ENCODE measurements at regions not wholly inside any gene's neighbourhood (a gene's known extent, or its start where the extent isn't known, plus 50 kb on each side); places are given as distances from the start of the nearest gene placed in this dataset.

- TF ChIP-seq PPARA (CRISPR knock-in tag; IDR thresholded peaks at IDR 0.05; ENCODE audit: borderline replicate concordance) (no peak), CSRNP3 (CRISPR knock-in tag; IDR thresholded peaks at IDR 0.05) (no peak), ZFP30 (CRISPR knock-in tag; IDR thresholded peaks at IDR 0.05) (no peak), ZNF565 (CRISPR knock-in tag; conservative IDR thresholded peaks at IDR 0.05; ENCODE audit: low read depth) (no peak), PATZ1 (CRISPR knock-in tag; IDR thresholded peaks at IDR 0.05; ENCODE audit: borderline replicate concordance) (no peak)
- ATAC-seq, result no peak
Observed at GRCh38 chr3:22353126-22353525, 602.1 kb upstream of the ZNF385D start.

GRCh38 chr3:22358334-22358733 lies 607.3 kb upstream of the ZNF385D start:
- ATAC-seq, result no peak
- TF ChIP-seq ZFP3 (CRISPR knock-in tag; IDR thresholded peaks at IDR 0.05) (no peak), POU6F1 (CRISPR knock-in tag; IDR thresholded peaks at IDR 0.05; ENCODE audit: borderline replicate concordance, low read depth) (no peak), CSRNP3 (CRISPR knock-in tag; IDR thresholded peaks at IDR 0.05) (no peak), ESRRG (CRISPR knock-in tag; IDR thresholded peaks at IDR 0.05) (no peak), ISL1 (CRISPR knock-in tag; IDR thresholded peaks at IDR 0.05) (no peak), TSHZ2 (CRISPR knock-in tag; IDR thresholded peaks at IDR 0.05) (no peak), CREB5 (CRISPR knock-in tag; IDR thresholded peaks at IDR 0.05; ENCODE audit: low read depth) (no peak), TOX (CRISPR knock-in tag; IDR thresholded peaks at IDR 0.05; ENCODE audit: borderline replicate concordance) (no peak), TCF4 (CRISPR knock-in tag; IDR thresholded peaks at IDR 0.05; ENCODE audit: borderline replicate concordance) (no peak), PATZ1 (CRISPR knock-in tag; IDR thresholded peaks at IDR 0.05; ENCODE audit: borderline replicate concordance) (no peak), ZNF70 (CRISPR knock-in tag; IDR thresholded peaks at IDR 0.05) (no peak), ZC3H10 (CRISPR knock-in tag; IDR thresholded peaks at IDR 0.05) (no peak)

GRCh38 chr3:22360164-22360563 lies 609.2 kb upstream of the ZNF385D start:
- ATAC-seq, result no peak
- no peak for TF ChIP-seq ZFP3 (CRISPR knock-in tag; IDR thresholded peaks at IDR 0.05)
- no peak for TF ChIP-seq ZFP30 (CRISPR knock-in tag; IDR thresholded peaks at IDR 0.05)
- no peak for TF ChIP-seq GLIS3 (CRISPR knock-in tag; IDR thresholded peaks at IDR 0.05)
- no peak for TF ChIP-seq RARB (CRISPR knock-in tag; IDR thresholded peaks at IDR 0.05)
- TF ChIP-seq SNAI2 (CRISPR knock-in tag; IDR thresholded peaks at IDR 0.05), result no peak
- TF ChIP-seq PPARA (CRISPR knock-in tag; IDR thresholded peaks at IDR 0.05; ENCODE audit: borderline replicate concordance), result no peak
- no peak for TF ChIP-seq BACH2 (CRISPR knock-in tag; IDR thresholded peaks at IDR 0.05; ENCODE audit: borderline replicate concordance)
- TF ChIP-seq ISL1 (CRISPR knock-in tag; IDR thresholded peaks at IDR 0.05), result no peak
- TF ChIP-seq PATZ1 (CRISPR knock-in tag; IDR thresholded peaks at IDR 0.05; ENCODE audit: borderline replicate concordance), result no peak

Data from SK-N-SH treated with all-trans-retinoic acid at 6 μM for 48 hours (cell line).